GM19324 (cell line): ENCODE measurements at regions not wholly inside any gene's neighbourhood (a gene's known extent, or its start where the extent isn't known, plus 50 kb on each side); places are given as distances from the start of the nearest gene placed in this dataset.

Experiments
- ATAC-seq: cut with Tn5 transposase; IDR thresholded peaks from one replicate; pipeline ENCODE4 v1.9.1; 2021; ENCODE audit warnings: mild to moderate bottlenecking, moderate library complexity; ENCODE audit not compliant: unreplicated experiment, low FRiP score

GRCh38 chr11:11021563-11021962 lies 163.7 kb upstream of the ZBED5 start:
- ATAC-seq: no peak

- no peak for ATAC-seq
Observed at GRCh38 chr11:11020747-11021149, 162.9 kb upstream of the ZBED5 start.

- ATAC-seq: no peak
Observed at GRCh38 chr11:11020219-11020726, 162.4 kb upstream of the ZBED5 start.

GRCh38 chr11:11016943-11017342 lies 159.1 kb upstream of the ZBED5 start:
- no peak for ATAC-seq

GRCh38 chr11:11016068-11016467 lies 158.2 kb upstream of the ZBED5 start:
- no peak for ATAC-seq

- no peak for ATAC-seq
Observed at GRCh38 chr11:11011617-11012016, 153.8 kb upstream of the ZBED5 start.

- no peak for ATAC-seq
Observed at GRCh38 chr11:11010624-11011127, 152.8 kb upstream of the ZBED5 start.

- ATAC-seq: no peak
Observed at GRCh38 chr11:11009179-11009578, 151.3 kb upstream of the ZBED5 start.

- no peak for ATAC-seq
Observed at GRCh38 chr11:11004069-11004468, 146.2 kb upstream of the ZBED5 start.

GRCh38 chr11:11003226-11003625 lies 145.4 kb upstream of the ZBED5 start:
- ATAC-seq: no peak

GRCh38 chr11:11000579-11001283 lies 142.9 kb upstream of the ZBED5 start:
- no peak for ATAC-seq

GRCh38 chr11:10998674-10999073 lies 140.8 kb upstream of the ZBED5 start:
- ATAC-seq: no peak

GRCh38 chr11:10996678-10997077 lies 138.8 kb upstream of the ZBED5 start:
- ATAC-seq: no peak

GRCh38 chr11:10993640-10994039 lies 135.8 kb upstream of the ZBED5 start:
- no peak for ATAC-seq

GRCh38 chr11:10993186-10993585 lies 135.3 kb upstream of the ZBED5 start:
- ATAC-seq: no peak

- ATAC-seq: no peak
Observed at GRCh38 chr11:10991393-10991792, 133.5 kb upstream of the ZBED5 start.

GRCh38 chr11:10990637-10991193 lies 132.9 kb upstream of the ZBED5 start:
- no peak for ATAC-seq

- no peak for ATAC-seq
Observed at GRCh38 chr11:10990160-10990559, 132.3 kb upstream of the ZBED5 start.

- ATAC-seq: no peak
Observed at GRCh38 chr11:10986006-10986405, 128.2 kb upstream of the ZBED5 start.

- no peak for ATAC-seq
Observed at GRCh38 chr11:10984742-10985141, 126.9 kb upstream of the ZBED5 start.

GRCh38 chr11:10984250-10984649 lies 126.4 kb upstream of the ZBED5 start:
- ATAC-seq: no peak
